H1 (cell line): ENCODE measurements at regions not wholly inside any gene's neighbourhood (a gene's known extent, or its start where the extent isn't known, plus 50 kb on each side); places are given as distances from the start of the nearest gene placed in this dataset.

ENCODE experiments used
- CTCF ChIA-PET: fragments of 300-600 bp; sonication (Branson Sonifier 250); formaldehyde crosslinking; loops from one replicate; lab custom pipeline; 2021; ENCODE audit not compliant: partially characterized antibody; lab: Charles Lee
- POLR2A ChIA-PET: fragments of 300-600 bp; sonication (Branson Sonifier 250); formaldehyde crosslinking; loops from one replicate; lab custom pipeline; 2021; ENCODE audit warnings: inconsistent platforms; ENCODE audit not compliant: partially characterized antibody; lab: Charles Lee
- DNase-seq, 2 experiments: peaks; one replicate each; pipeline versions ENCODE4 v3.0.0 to v3.0.0-alpha.2; 2010 to 2022; ENCODE audit warnings: low spot score in 2 of 2, low read depth in 1 of 2, mixed read lengths in 1 of 2
- FAIRE-seq: peaks from 2 replicates; lab custom pipeline; 2011; peaks lifted over from hg19 to GRCh38; lab: Jason Lieb, UNC
- H2AFZ ChIP-seq: 2 replicates; pipeline ENCODE4 v1.8.1; 2012; ENCODE audit warnings: low read length, inconsistent platforms
- H2AK5ac ChIP-seq: 2 replicates; pipeline ENCODE4 v1.6.1; 2013; ENCODE audit warnings: low read depth, low read length
- H2BK120ac ChIP-seq: replicated peaks from 2 replicates; pipeline ENCODE3; 2013; ENCODE audit warnings: low read depth, low read length, inconsistent platforms
- H2BK12ac ChIP-seq: 2 replicates; pipeline ENCODE4 v1.6.1; 2013; ENCODE audit warnings: low read depth, low read length
- H2BK15ac ChIP-seq: 2 replicates; pipeline ENCODE4 v1.6.1; 2013; ENCODE audit warnings: low read length
- H2BK20ac ChIP-seq: 2 replicates; pipeline ENCODE4 v1.6.1; 2013; ENCODE audit warnings: low read length
- H2BK5ac ChIP-seq: 2 replicates; pipeline ENCODE4 v1.6.1; 2013; ENCODE audit warnings: low read depth, low read length
- H3K14ac ChIP-seq: 2 replicates; pipeline ENCODE4 v1.6.1; 2013; ENCODE audit warnings: inconsistent platforms; ENCODE audit not compliant: insufficient read length
- H3K18ac ChIP-seq: 2 replicates; pipeline ENCODE4 v1.6.1; 2013; ENCODE audit warnings: low read length; ENCODE audit errors: extremely low read depth
- H3K23ac ChIP-seq: 2 replicates; pipeline ENCODE4 v1.6.1; 2013; ENCODE audit warnings: inconsistent platforms; ENCODE audit not compliant: insufficient read length
- H3K23me2 ChIP-seq: 2 replicates; pipeline ENCODE4 v1.6.1; 2013; ENCODE audit warnings: low read depth, low read length
- H3K27ac ChIP-seq: 2 replicates; pipeline ENCODE4 v1.6.1; 2011; ENCODE audit warnings: low read depth, low read length, inconsistent platforms
- H3K27me3 ChIP-seq, 4 experiments: replicated peaks in 1 of 4; 1 replicate in 1 of 4; 2 replicates in 3 of 4; pipeline versions ENCODE4 v1.6.1 to v1.8.1; 2011 to 2013; ENCODE audit warnings: low read length in 3 of 4, mild to moderate bottlenecking in 3 of 4, inconsistent platforms in 2 of 4, mixed read lengths in 2 of 4, moderate library complexity in 1 of 4; ENCODE audit not compliant: control insufficient read depth in 3 of 4, insufficient read depth in 3 of 4; ENCODE audit errors: extremely low read depth in 1 of 4
- H3K36me3 ChIP-seq, 4 experiments: 2 replicates each; pipeline versions ENCODE4 v1.6.1 to v1.8.1; 2011 to 2013; ENCODE audit warnings: mild to moderate bottlenecking in 4 of 4, low read length in 3 of 4, moderate library complexity in 2 of 4, control low read depth in 1 of 4, inconsistent platforms in 1 of 4; ENCODE audit not compliant: insufficient read depth in 4 of 4, control insufficient read depth in 2 of 4
- H3K4ac ChIP-seq: replicated peaks from 2 replicates; pipeline ENCODE3; 2013; ENCODE audit warnings: low read length, low read depth, mixed read lengths, inconsistent platforms; ENCODE audit not compliant: insufficient read length
- H3K4me1 ChIP-seq, 4 experiments: replicated peaks in 1 of 4; 1 replicate in 1 of 4; 2 replicates in 3 of 4; pipeline versions ENCODE4 v1.6.1 to v1.8.1; 2011 to 2013; ENCODE audit warnings: low read length in 3 of 4, inconsistent platforms in 2 of 4, mixed read lengths in 1 of 4; ENCODE audit not compliant: insufficient read depth in 4 of 4, control insufficient read depth in 3 of 4
- H3K4me2 ChIP-seq, 2 experiments: 2 replicates each; pipeline versions ENCODE4 v1.6.1 to v1.8.1; 2011 to 2013; ENCODE audit warnings: low read depth in 2 of 2, low read length in 2 of 2, control low read depth in 1 of 2, inconsistent platforms in 1 of 2, mild to moderate bottlenecking in 1 of 2; ENCODE audit not compliant: insufficient read depth in 1 of 2
- H3K4me3 ChIP-seq, 4 experiments: fragments of 200-600, 300-600 bp in 1 of 4; sonication (generic), shearing (Covaris generic), sonication (Bioruptor Twin) in 1 of 4; 2 replicates each; pipeline versions ENCODE4 v1.5.1 to v1.8.1; 2011 to 2016; ENCODE audit warnings: low read length in 4 of 4, low read depth in 3 of 4, control low read depth in 2 of 4, inconsistent platforms in 2 of 4, mild to moderate bottlenecking in 2 of 4, mixed read lengths in 1 of 4, moderate library complexity in 1 of 4; ENCODE audit not compliant: insufficient read depth in 2 of 4; ENCODE audit errors: extremely low read depth in 1 of 4
- H3K56ac ChIP-seq: replicated peaks from 2 replicates; pipeline ENCODE3; 2013; ENCODE audit warnings: low read depth, mild to moderate bottlenecking, mixed read lengths, low read length, inconsistent platforms; ENCODE audit not compliant: insufficient read length
- H3K79me1 ChIP-seq: 2 replicates; pipeline ENCODE4 v1.6.1; 2013; ENCODE audit warnings: low read depth, low read length, control low read depth
- H3K79me2 ChIP-seq, 2 experiments: 2 replicates each; pipeline versions ENCODE4 v1.6.1 to v1.8.1; 2012 to 2013; ENCODE audit warnings: low read length in 2 of 2, mild to moderate bottlenecking in 2 of 2, inconsistent platforms in 1 of 2; ENCODE audit not compliant: insufficient read depth in 2 of 2, control insufficient read depth in 1 of 2
- H3K9ac ChIP-seq, 4 experiments: replicated peaks in 1 of 4; 1 replicate in 1 of 4; 2 replicates in 3 of 4; pipeline versions ENCODE4 v1.6.1 to v1.8.1; 2011 to 2013; ENCODE audit warnings: low read depth in 3 of 4, low read length in 3 of 4, control low read depth in 2 of 4, mild to moderate bottlenecking in 2 of 4, moderate library complexity in 2 of 4, inconsistent platforms in 1 of 4; ENCODE audit errors: extremely low read depth in 1 of 4
- H3K9me3 ChIP-seq, 2 experiments: 2 replicates each; pipeline versions ENCODE4 v1.6.1 to v1.8.1; 2012 to 2013; ENCODE audit warnings: mild to moderate bottlenecking in 2 of 2, moderate library complexity in 2 of 2, control low read depth in 1 of 2, inconsistent platforms in 1 of 2, low read depth in 1 of 2, low read length in 1 of 2, mixed read lengths in 1 of 2; ENCODE audit not compliant: insufficient read depth in 2 of 2
- H4K20me1 ChIP-seq, 2 experiments: replicated peaks in 1 of 2; 2 replicates each; pipeline versions ENCODE3 to v1.8.1; 2011 to 2013; ENCODE audit warnings: inconsistent platforms in 2 of 2, low read length in 2 of 2, mild to moderate bottlenecking in 1 of 2; ENCODE audit not compliant: insufficient read depth in 2 of 2, control insufficient read depth in 1 of 2
- H4K5ac ChIP-seq: 2 replicates; pipeline ENCODE4 v1.6.1; 2013; ENCODE audit warnings: low read length, low read depth, mixed read lengths, inconsistent platforms; ENCODE audit not compliant: insufficient read length
- H4K8ac ChIP-seq: 2 replicates; pipeline ENCODE4 v1.8.0; 2013; ENCODE audit warnings: mild to moderate bottlenecking, moderate library complexity, low read length, inconsistent platforms; ENCODE audit not compliant: insufficient read depth; ENCODE audit errors: extremely low read depth
- H4K91ac ChIP-seq: replicated peaks from 2 replicates; pipeline ENCODE3; 2013; ENCODE audit warnings: low read length, mixed read lengths, inconsistent platforms; ENCODE audit not compliant: insufficient read length
- SAP30 ChIP-seq: fragments of 300-600 bp; sonication (generic); IDR thresholded peaks from 2 replicates; pipeline ENCODE4 v1.7.1; 2012; ENCODE audit warnings: low read length, moderate library complexity, mild to moderate bottlenecking, inconsistent platforms; ENCODE audit not compliant: insufficient read depth, insufficient replicate concordance
- SIRT6 ChIP-seq: IDR thresholded peaks from one replicate; pipeline ENCODE4 v1.7.1; 2012; ENCODE audit warnings: low read length, inconsistent platforms
- WGBS, 2 experiments: shearing (Covaris generic) in 1 of 2; methylation state at CpG; one replicate each; pipeline versions ENCODE4 v1.1.6 to v1.1.7; 2013 to 2015; ENCODE audit warnings: low lambda C conversion rate in 2 of 2, mixed read lengths in 2 of 2, inconsistent platforms in 1 of 2, low coverage in 1 of 2, missing lambda C conversion rate in 1 of 2; ENCODE audit not compliant: insufficient replicate concordance in 2 of 2, insufficient coverage in 1 of 2, insufficient read length in 1 of 2; ENCODE audit errors: extremely low coverage in 1 of 2, missing lambda C conversion rate in 1 of 2; 5-methylcytosine and 5-hydroxymethylcytosine counted together

DNA sequence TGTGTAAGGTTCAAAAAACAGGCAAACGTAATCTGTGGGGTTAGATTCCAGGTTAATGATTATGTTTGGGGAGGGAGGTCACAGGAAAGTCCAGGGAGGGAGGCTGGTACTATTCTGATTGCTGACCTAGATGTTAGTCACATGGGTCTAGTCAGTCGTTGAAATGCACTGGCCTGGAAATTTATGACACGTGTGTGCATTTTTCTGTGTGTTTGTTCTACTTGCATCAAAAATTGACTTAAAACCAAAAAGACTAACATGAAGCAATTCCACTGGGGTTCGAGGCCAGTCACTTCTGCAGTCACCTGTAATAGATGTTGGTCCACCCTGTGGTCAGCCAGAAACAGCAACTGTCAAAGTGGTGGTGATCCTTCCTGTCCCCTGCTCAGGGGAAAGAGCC, 104.2 kb upstream of the MLN start:
- Histone ChIP-seq H2BK5ac (no peak overlapping the region), H3K4ac (no peak overlapping the region), H2AK5ac (no peak overlapping the region), H3K27me3 (no peaks in the 10 kb centered on the region; a peak in 3 of 7 replicates), H2BK15ac (no peak overlapping the region), H4K20me1 (no peaks in the 10 kb centered on the region), H4K91ac (no peak overlapping the region), H2BK20ac (no peak overlapping the region), H2BK120ac (no peak overlapping the region), H3K14ac (no peak overlapping the region), H3K4me3 (no peak overlapping the region), H3K23me2 (no peaks in the 10 kb centered on the region), H3K27ac (no peak overlapping the region), H3K36me3 (no peaks in the 10 kb centered on the region), H2BK12ac (no peak overlapping the region), H4K8ac (no peak overlapping the region), H3K9me3 (no peaks in the 10 kb centered on the region), H2AFZ (no peak overlapping the region), H3K4me2 (no peak overlapping the region), H3K9ac (no peak overlapping the region), H3K23ac (no peak overlapping the region), H3K79me2 (no peaks in the 10 kb centered on the region), H3K56ac (no peak overlapping the region), H3K79me1 (no peaks in the 10 kb centered on the region), H4K5ac (no peak overlapping the region), H3K4me1 (peaks cover 0 to 5% (median under 1%) of the 10 kb centered on the region in 4 experiments; a peak in 2 of 7 replicates), H3K18ac (no peak overlapping the region)
- CTCF ChIA-PET = no interaction called here
- POLR2A ChIA-PET = no interaction called here
- no peak for FAIRE-seq
- TF ChIP-seq SAP30 (no peak), SIRT6 (no peak)
- WGBS, 2 experiments = 83% methylated on average over 4 of the region's 4 CpGs; no CpG with 5 or more reads in 1 of the 2 experiments
- DNase-seq = no peak
